DOHH2 (cell line): ENCODE measurements at regions not wholly inside any gene's neighbourhood (a gene's known extent, or its start where the extent isn't known, plus 50 kb on each side); places are given as distances from the start of the nearest gene placed in this dataset.

ENCODE experiments used
- H3F3A ChIP-seq: fragments of 200-600 bp; sonication (generic), shearing (Covaris generic); 2 replicates; pipeline ENCODE4 v1.6.0; 2016; ENCODE audit warnings: antibody characterized with exemption, mild to moderate bottlenecking; ENCODE audit not compliant: control insufficient read depth, insufficient read depth
- H3K27ac ChIP-seq: fragments of 200-600 bp; sonication (generic); 2 replicates; pipeline ENCODE4 v1.5.1; 2014; ENCODE audit warnings: low read depth, mild to moderate bottlenecking, low read length, moderate library complexity
- H3K27me3 ChIP-seq: fragments of 200-600 bp; sonication (generic); 2 replicates; pipeline ENCODE4 v1.6.1; 2014; ENCODE audit warnings: mild to moderate bottlenecking, low read length, mixed read lengths; ENCODE audit not compliant: control insufficient read depth
- H3K36me3 ChIP-seq: fragments of 200-600 bp; sonication (generic); 2 replicates; pipeline ENCODE4 v1.6.1; 2014; ENCODE audit warnings: mild to moderate bottlenecking, low read length, moderate library complexity, mixed read lengths; ENCODE audit not compliant: control insufficient read depth
- H3K4me1 ChIP-seq: fragments of 200-600 bp; sonication (generic); 2 replicates; pipeline ENCODE4 v1.6.1; 2014; ENCODE audit warnings: mild to moderate bottlenecking, low read length, mixed read lengths; ENCODE audit not compliant: control insufficient read depth
- H3K4me2 ChIP-seq: fragments of 200-600 bp; sonication (generic); 2 replicates; pipeline ENCODE4 v1.6.0; 2014; ENCODE audit warnings: mild to moderate bottlenecking, low read length, moderate library complexity
- H3K4me3 ChIP-seq: fragments of 200-600 bp; sonication (generic); 2 replicates; pipeline ENCODE4 v1.5.1; 2014; ENCODE audit warnings: mild to moderate bottlenecking, low read length, mixed read lengths
- H3K79me2 ChIP-seq: fragments of 200-600 bp; sonication (generic); 2 replicates; pipeline ENCODE4 v1.6.1; 2014; ENCODE audit warnings: mild to moderate bottlenecking, low read length, mixed read lengths; ENCODE audit not compliant: control insufficient read depth
- H3K9me2 ChIP-seq: fragments of 200-600 bp; sonication (generic); replicated peaks from 2 replicates; pipeline ENCODE4 v1.6.1; 2014; ENCODE audit warnings: mild to moderate bottlenecking, low read length, mixed read lengths; ENCODE audit not compliant: control insufficient read depth
- H3K9me3 ChIP-seq: fragments of 200-600 bp; sonication (generic); 2 replicates; pipeline ENCODE4 v1.6.1; 2014; ENCODE audit warnings: antibody characterized with exemption, low read length, mixed read lengths; ENCODE audit not compliant: control insufficient read depth, insufficient read depth
- H4K20me1 ChIP-seq: fragments of 200-600 bp; sonication (generic); 2 replicates; pipeline ENCODE4 v1.6.0; 2014; ENCODE audit warnings: low read depth, mild to moderate bottlenecking, antibody characterized with exemption, low read length, moderate library complexity; ENCODE audit not compliant: control insufficient read depth, insufficient read depth
- CTCF ChIP-seq: fragments of 200-600 bp; sonication (generic); IDR thresholded peaks from one replicate; pipeline ENCODE4 v1.5.1; 2014; ENCODE audit warnings: antibody characterized with exemption, mild to moderate bottlenecking, low read depth, low read length; ENCODE audit not compliant: poor library complexity, severe bottlenecking
- EZH2phosphoT487 ChIP-seq: fragments of 200-600 bp; sonication (generic); IDR thresholded peaks from 2 replicates; pipeline ENCODE4 v1.6.1; 2017; ENCODE audit warnings: borderline replicate concordance, mild to moderate bottlenecking, antibody characterized with exemption, low read length, moderate library complexity, mixed read lengths

- no peaks in the 10 kb centered on the region for H3K9me2 ChIP-seq
- H3K4me3 ChIP-seq, result no peak overlapping the region
- H3F3A ChIP-seq, result no peaks in the 10 kb centered on the region
- no peaks in the 10 kb centered on the region for H3K79me2 ChIP-seq
- no peak overlapping the region for H3K27ac ChIP-seq
- H3K27me3 ChIP-seq, result 0 out of 2 replicates have a peak, but pooled peaks cover 2% of the 10 kb centered on the region
- H3K9me3 ChIP-seq, result no peaks in the 10 kb centered on the region
- no peaks in the 10 kb centered on the region for H3K36me3 ChIP-seq
- no peaks in the 10 kb centered on the region for H3K4me1 ChIP-seq
- no peak overlapping the region for H3K4me2 ChIP-seq
- no peaks in the 10 kb centered on the region for H4K20me1 ChIP-seq
- TF ChIP-seq CTCF (no peak), EZH2phosphoT487 (no peak)
Observed at GRCh38 chr5:174383210-174384167, 338.0 kb downstream of the NSG2 start.

DNA sequence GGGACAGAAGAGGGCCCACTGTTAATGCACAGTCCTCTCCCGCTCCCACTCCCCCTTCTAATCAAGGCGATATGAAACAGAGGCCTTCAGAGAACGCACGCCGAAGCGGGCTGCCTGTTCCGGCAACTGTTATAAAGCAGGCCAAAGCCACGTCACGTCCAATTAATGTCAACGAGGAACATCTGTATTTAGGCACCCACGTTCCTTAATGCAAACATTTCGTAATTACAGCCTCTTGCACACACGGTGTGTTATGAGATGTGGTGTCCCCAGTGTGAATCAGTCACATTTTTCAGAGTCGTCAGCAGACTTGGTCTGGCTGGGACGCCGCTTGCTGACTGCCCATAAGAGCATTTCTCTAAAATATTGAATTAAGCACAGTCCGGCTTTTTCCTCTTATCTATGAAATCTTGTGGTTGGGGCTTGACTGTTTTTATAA is 339.0 kb downstream of the NSG2 start:
- Histone ChIP-seq H3K4me2 (no peak overlapping the region), H3K9me2 (no peaks in the 10 kb centered on the region), H3K79me2 (no peaks in the 10 kb centered on the region), H3K4me3 (no peak overlapping the region), H3K9me3 (no peaks in the 10 kb centered on the region), H3F3A (no peaks in the 10 kb centered on the region), H3K4me1 (no peaks in the 10 kb centered on the region), H3K36me3 (no peaks in the 10 kb centered on the region), H3K27ac (no peak overlapping the region), H3K27me3 (0 out of 2 replicates have a peak, but pooled peaks cover 2% of the 10 kb centered on the region), H4K20me1 (no peaks in the 10 kb centered on the region)
- TF ChIP-seq EZH2phosphoT487, result no peak
- no peak for TF ChIP-seq CTCF

DNA sequence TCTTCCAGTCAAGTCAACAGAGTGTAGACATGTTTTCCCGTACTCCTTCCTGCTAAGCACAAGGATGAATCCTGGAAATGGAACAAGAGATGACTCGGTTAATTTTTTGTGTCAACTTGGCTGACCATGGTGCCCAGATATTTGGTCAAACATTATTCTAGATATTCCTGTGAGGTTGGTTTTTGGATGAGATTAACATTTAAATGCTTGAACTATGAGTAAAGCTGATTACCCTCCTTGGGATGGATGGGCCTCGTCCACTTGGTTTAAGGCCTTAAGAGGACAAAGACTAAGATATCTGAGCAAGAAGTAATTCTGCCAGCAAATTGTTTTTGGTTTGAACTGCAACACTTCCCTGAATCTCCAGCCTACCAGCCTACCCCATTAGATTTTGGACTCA is 338.1 kb upstream of the MSX2 start:
- Histone ChIP-seq H3K36me3 (no peaks in the 10 kb centered on the region), H3F3A (no peaks in the 10 kb centered on the region), H3K27me3 (0 out of 2 replicates have a peak, but pooled peaks cover 2% of the 10 kb centered on the region), H3K79me2 (no peaks in the 10 kb centered on the region), H3K4me2 (no peak overlapping the region), H3K9me3 (no peaks in the 10 kb centered on the region), H3K27ac (no peak overlapping the region), H3K4me1 (no peaks in the 10 kb centered on the region), H4K20me1 (no peaks in the 10 kb centered on the region), H3K4me3 (no peak overlapping the region), H3K9me2 (no peaks in the 10 kb centered on the region)
- TF ChIP-seq EZH2phosphoT487 (no peak), CTCF (no peak)
